Adrenal gland (tissue), 9 donors: ENCODE measurements at regions not wholly inside any gene's neighbourhood (a gene's known extent, or its start where the extent isn't known, plus 50 kb on each side); places are given as distances from the start of the nearest gene placed in this dataset.

Experiments used
- DNase-seq, 7 donors: peaks; one replicate each; pipeline ENCODE4 v3.0.0-alpha.2; 2019 to 2020
- H3K27ac ChIP-seq, 5 donors: fragments of 200-600 bp; sonication (generic) in 4 of 5; 1 replicate in 3 of 5; 2 replicates in 2 of 5; pipeline versions ENCODE4 v1.5.1 to v1.8.0; 2016 to 2020; ENCODE audit warnings: mild to moderate bottlenecking in 1 of 5
- H3K27me3 ChIP-seq: fragments of 200-600 bp; 2 replicates; pipeline ENCODE4 v1.8.0; 2021
- H3K36me3 ChIP-seq, 2 donors: fragments of 200-600 bp; replicated peaks in 1 of 2; 1 replicate in 1 of 2; 2 replicates in 1 of 2; pipeline versions ENCODE4 v1.5.1 to v1.8.0; 2018 to 2022
- H3K4me1 ChIP-seq, 2 donors: fragments of 200-600 bp; replicated peaks in 1 of 2; 1 replicate in 1 of 2; 2 replicates in 1 of 2; pipeline versions ENCODE4 v1.5.1 to v1.8.0; 2018 to 2021
- H3K4me3 ChIP-seq, 4 donors: fragments of 200-600 bp; sonication (generic) in 3 of 4; one replicate each; pipeline ENCODE4 v1.5.1; 2016 to 2018
- H3K9me3 ChIP-seq, 3 donors: fragments of 200-600 bp; sonication (generic) in 1 of 3; replicated peaks in 1 of 3; 1 replicate in 2 of 3; 2 replicates in 1 of 3; pipeline versions ENCODE4 v1.5.1 to v1.8.0; 2016 to 2021
- CTCF ChIP-seq, 6 experiments: fragments of 450-650 bp in 4 of 6; fragments of 200-600 bp in 2 of 6; sonication (generic) in 1 of 6; IDR thresholded peaks; 1 replicate in 5 of 6; 2 replicates in 1 of 6; pipeline versions ENCODE4 v1.5.1 to v1.8.0; 2016 to 2021; ENCODE audit warnings: antibody characterized with exemption in 6 of 6, mild to moderate bottlenecking in 2 of 6, moderate library complexity in 1 of 6
- POLR2A ChIP-seq, 2 donors: fragments of 450-650 bp; IDR thresholded peaks; one replicate each; pipeline ENCODE4 v1.6.1; 2017; ENCODE audit warnings: antibody characterized with exemption in 2 of 2, mild to moderate bottlenecking in 2 of 2, moderate library complexity in 1 of 2
- WGBS, 4 donors: extraction: QIAGEN DNeasy Blood & Tissue Kit in 2 of 4; methylation state at CpG; one replicate each; pipeline versions ENCODE4 v1.1.5 to v1.1.7; 2013 to 2017; 5-methylcytosine and 5-hydroxymethylcytosine counted together
- intact Hi-C, 2 donors: fragments of 100-400 bp; cut with DNase I; formaldehyde crosslinking; loops; one replicate each; pipeline versions ENCODE4 v1.14.1 to v1.15.0; 2022 to 2023
- donor health status: healthy with polysubstance abuse.
- donor health status: Bipolar disorder and iron deficiency.
- donor health status: DM: yes; HTN: yes; CAD: no.
- donor health status: DM: no; HTN: no; CAD: no.
- donor health status: DM: no; HTN: no; CAD: no.

- no peaks in the 10 kb centered on the region for H3K9me3 ChIP-seq
These were observed 219.5 kb downstream of the TMEM47 start for GRCh38 chrX:34437586-34437985.

GRCh38 chrX:34426334-34426733, 230.8 kb downstream of the TMEM47 start:
- DNase-seq = no peak
- H3K4me3 ChIP-seq = no peak overlapping the region
- H3K4me1 ChIP-seq = no peaks in the 10 kb centered on the region
- H3K9me3 ChIP-seq = no peaks in the 10 kb centered on the region
- intact Hi-C loops = no loop called here
- H3K36me3 ChIP-seq = no peaks in the 10 kb centered on the region
- no peak overlapping the region for H3K27ac ChIP-seq
- no peaks in the 10 kb centered on the region for H3K27me3 ChIP-seq
- no peak for TF ChIP-seq POLR2A (IDR thresholded peaks at IDR 0.05)
- no peak for TF ChIP-seq CTCF (IDR thresholded peaks at IDR 0.05)

More at GRCh38 chrX:34437586-34437985, 219.5 kb downstream of the TMEM47 start:
- Histone ChIP-seq H3K4me3 (no peak overlapping the region), H3K36me3 (no peaks in the 10 kb centered on the region), H3K4me1 (no peaks in the 10 kb centered on the region), H3K27ac (no peak overlapping the region), H3K27me3 (no peaks in the 10 kb centered on the region)
- TF ChIP-seq POLR2A (IDR thresholded peaks at IDR 0.05) (no peak), CTCF (IDR thresholded peaks at IDR 0.05) (no peak)
- intact Hi-C loops = no loop called here
- DNase-seq = no peak
- 43 to 65% (median 60%) methylated on average over 2 to 6 of the region's 6 CpGs for WGBS, 4 donors

GRCh38 chrX:34406580-34406979, 250.5 kb downstream of the TMEM47 start:
- no peak for TF ChIP-seq CTCF (IDR thresholded peaks at IDR 0.05)
- no peak for TF ChIP-seq POLR2A (IDR thresholded peaks at IDR 0.05)
- WGBS, 4 donors = 58 to 93% (median 72%) methylated on average over 1 of the region's 1 CpG
- Histone ChIP-seq H3K9me3 (no peaks in the 10 kb centered on the region), H3K4me3 (no peak overlapping the region), H3K36me3 (no peaks in the 10 kb centered on the region), H3K27me3 (peaks cover 13% of the 10 kb centered on the region), H3K27ac (no peak overlapping the region), H3K4me1 (no peaks in the 10 kb centered on the region)
- no peak for DNase-seq
- intact Hi-C loops = no loop called here

GRCh38 chrX:34404386-34405070, 252.6 kb downstream of the TMEM47 start:
- whole genome bisulfite sequencing, 4 donors = 38 to 61% (median 53%) methylated on average over 2 to 7 of the region's 7 CpGs
- no peak overlapping the region for H3K4me3 ChIP-seq
- DNase-seq = no peak
- peaks cover 13% of the 10 kb centered on the region for H3K27me3 ChIP-seq
- no peaks in the 10 kb centered on the region for H3K36me3 ChIP-seq
- intact Hi-C loops = no loop called here
- no peak overlapping the region for H3K27ac ChIP-seq
- H3K9me3 ChIP-seq = no peaks in the 10 kb centered on the region
- H3K4me1 ChIP-seq = no peaks in the 10 kb centered on the region
- TF ChIP-seq CTCF (IDR thresholded peaks at IDR 0.05) = no peak
- no peak for TF ChIP-seq POLR2A (IDR thresholded peaks at IDR 0.05)
